B cell (primary cell): ENCODE measurements at regions not wholly inside any gene's neighbourhood (a gene's known extent, or its start where the extent isn't known, plus 50 kb on each side); places are given as distances from the start of the nearest gene placed in this dataset.

ENCODE experiments used
- ATAC-seq: fragments of 200-7000 bp; cut with Tn5 transposase; one replicate; pipeline ENCODE4 v1.10.0; 2021; ENCODE audit warnings: low read depth, mild to moderate bottlenecking, moderate number of reproducible peaks, moderate library complexity
- CTCF ChIA-PET: fragments of 350-600 bp; sonication (Branson Sonifier 250); formaldehyde crosslinking; loops from one replicate; lab custom pipeline; 2021; ENCODE audit warnings: antibody characterized with exemption, inconsistent platforms; lab: Charles Lee
- POLR2A ChIA-PET: fragments of 350-600 bp; sonication (Branson Sonifier 250); formaldehyde crosslinking; loops from one replicate; lab custom pipeline; 2021; ENCODE audit warnings: antibody characterized with exemption; lab: Charles Lee
- DNase-seq: peaks from one replicate; pipeline ENCODE4 v3.0.0; 2013
- H2AFZ ChIP-seq: 2 replicates; pipeline ENCODE4 v1.6.1; 2012; ENCODE audit warnings: mild to moderate bottlenecking, low read depth, low read length; ENCODE audit not compliant: insufficient read depth, poor library complexity, severe bottlenecking
- H3K27ac ChIP-seq, 2 donors: 1 replicate in 1 of 2; 2 replicates in 1 of 2; pipeline ENCODE4 v1.5.1; 2012 to 2013; ENCODE audit warnings: low read length in 2 of 2, mild to moderate bottlenecking in 2 of 2, moderate library complexity in 1 of 2
- H3K27me3 ChIP-seq, 4 experiments: fragments of 200-600 bp in 1 of 4; sonication (generic) in 1 of 4; replicated peaks in 1 of 4; 1 replicate in 2 of 4; 2 replicates in 2 of 4; pipeline versions ENCODE4 v1.6.1 to v1.7.0; 2013 to 2016; ENCODE audit warnings: low read length in 3 of 4, mild to moderate bottlenecking in 2 of 4, mixed read lengths in 1 of 4, moderate library complexity in 1 of 4; ENCODE audit not compliant: insufficient read depth in 4 of 4, control insufficient read depth in 3 of 4; ENCODE audit errors: control extremely low read depth in 1 of 4
- H3K36me3 ChIP-seq, 2 experiments: replicated peaks in 1 of 2; 1 replicate in 1 of 2; 2 replicates in 1 of 2; pipeline versions ENCODE4 v1.6.1 to v1.7.1; 2013; ENCODE audit warnings: low read length in 1 of 2; ENCODE audit not compliant: insufficient read depth in 2 of 2, control insufficient read depth in 1 of 2; ENCODE audit errors: control extremely low read depth in 1 of 2, extremely low read depth in 1 of 2
- H3K4me1 ChIP-seq, 2 donors: fragments of 200-600 bp in 1 of 2; sonication (generic) in 1 of 2; 1 replicate in 1 of 2; 2 replicates in 1 of 2; pipeline versions ENCODE4 v1.5.1 to v1.6.1; 2013 to 2017; ENCODE audit warnings: low read length in 2 of 2; ENCODE audit not compliant: control insufficient read depth in 2 of 2, insufficient read depth in 2 of 2
- H3K4me2 ChIP-seq: replicated peaks from 2 replicates; pipeline ENCODE3; 2012; ENCODE audit warnings: mild to moderate bottlenecking, low read depth, low read length; ENCODE audit not compliant: poor library complexity, severe bottlenecking
- H3K4me3 ChIP-seq, 5 experiments: fragments of 200-600 bp in 1 of 5; sonication (generic) in 1 of 5; 1 replicate in 3 of 5; 2 replicates in 2 of 5; pipeline versions ENCODE4 v1.5.1 to v1.7.0; 2011 to 2016; ENCODE audit warnings: low read length in 4 of 5, mild to moderate bottlenecking in 4 of 5, low read depth in 2 of 5, control low read depth in 1 of 5, moderate library complexity in 1 of 5; ENCODE audit not compliant: insufficient read depth in 1 of 5; ENCODE audit errors: control extremely low read depth in 1 of 5, extremely low read depth in 1 of 5
- H3K79me2 ChIP-seq: fragments of 200-600 bp; sonication (generic); one replicate; pipeline ENCODE4 v1.6.0; 2016; ENCODE audit warnings: low read length; ENCODE audit not compliant: control insufficient read depth, insufficient read depth
- H3K9ac ChIP-seq: fragments of 200-600 bp; sonication (generic); 2 replicates; pipeline ENCODE4 v1.6.1; 2017; ENCODE audit warnings: mild to moderate bottlenecking, low read length, moderate library complexity
- H3K9me3 ChIP-seq, 3 donors: one replicate each; pipeline versions ENCODE4 v1.6.1 to v1.7.1; 2013; ENCODE audit warnings: low read length in 2 of 3; ENCODE audit not compliant: control insufficient read depth in 2 of 3, insufficient read depth in 1 of 3; ENCODE audit errors: control extremely low read depth in 1 of 3
- H4K20me1 ChIP-seq: 2 replicates; pipeline ENCODE4 v1.6.0; 2012; ENCODE audit warnings: mild to moderate bottlenecking, low read length; ENCODE audit not compliant: insufficient read depth, control insufficient read depth, poor library complexity, severe bottlenecking
- H3K27ac Mint-ChIP-seq: one replicate; pipeline ENCODE4 v1.8.0; 2021; ENCODE audit warnings: mixed read lengths
- H3K27me3 Mint-ChIP-seq: one replicate; pipeline ENCODE4 v1.8.0; 2021; ENCODE audit warnings: mixed read lengths
- H3K4me1 Mint-ChIP-seq: one replicate; pipeline ENCODE4 v1.8.0; 2021; ENCODE audit warnings: mixed read lengths
- H3K4me3 Mint-ChIP-seq: one replicate; pipeline ENCODE4 v1.8.0; 2021; ENCODE audit warnings: mixed read lengths
- H3K9me3 Mint-ChIP-seq: one replicate; pipeline ENCODE4 v1.8.0; 2022; ENCODE audit warnings: mixed read lengths; ENCODE audit not compliant: insufficient read depth
- CTCF ChIP-seq: fragments of 200-600 bp; IDR thresholded peaks from one replicate; pipeline ENCODE4 v1.8.0; 2022; ENCODE audit warnings: antibody characterized with exemption, mild to moderate bottlenecking
- EZH2 ChIP-seq: IDR thresholded peaks from 2 replicates; pipeline ENCODE4 v1.6.1; 2012; ENCODE audit warnings: borderline replicate concordance, low read depth, mild to moderate bottlenecking, moderate library complexity, low read length; ENCODE audit not compliant: insufficient read depth, poor library complexity, severe bottlenecking
- WGBS: methylation state at CpG from one replicate; pipeline ENCODE4 v1.1.5; 2013; ENCODE audit warnings: missing lambda C conversion rate; ENCODE audit not compliant: insufficient coverage; 5-methylcytosine and 5-hydroxymethylcytosine counted together
- intact Hi-C: fragments of 100-400 bp; cut with micrococcal nuclease; formaldehyde crosslinking; loops from one replicate; pipeline ENCODE4 v1.10.0; 2022

GRCh38 chr18:76546436-76546835 lies 51.4 kb upstream of the ZNF516 start:
- Histone ChIP-seq H3K9ac (no peak overlapping the region), H3K4me3 (peak overlapping the region in 1 of 5 experiments; percentile 14), H3K27ac (no peak overlapping the region), H2AFZ (no peak overlapping the region), H3K79me2 (no peaks in the 10 kb centered on the region), H4K20me1 (no peaks in the 10 kb centered on the region), H3K27me3 (no peaks in the 10 kb centered on the region), H3K4me1 (no peaks in the 10 kb centered on the region), H3K9me3 (no peaks in the 10 kb centered on the region), H3K4me2 (no peak overlapping the region), H3K36me3 (no peaks in the 10 kb centered on the region)
- TF ChIP-seq EZH2 (no peak), CTCF (no peak)
- Mint-ChIP-seq H3K9me3 (no peaks in the 10 kb centered on the region), H3K4me3 (no peak overlapping the region), H3K4me1 (no peaks in the 10 kb centered on the region), H3K27me3 (peaks cover 19% of the 10 kb centered on the region), H3K27ac (no peak overlapping the region)
- 43% methylated on average over 1 of the region's 6 CpGs for WGBS
- intact Hi-C loops, result no loop called here
- CTCF ChIA-PET, result no interaction called here
- POLR2A ChIA-PET, result no interaction called here
- no peak for ATAC-seq
- no peak for DNase-seq

GRCh38 chr18:76546088-76546435 lies 51.0 kb upstream of the ZNF516 start:
- ChIA-PET POLR2A (no interaction called here), CTCF (no interaction called here)
- peaks cover 22% of the 10 kb centered on the region for H3K27me3 Mint-ChIP-seq
- H3K9me3 ChIP-seq, result no peaks in the 10 kb centered on the region
- H4K20me1 ChIP-seq, result no peaks in the 10 kb centered on the region
- no peak overlapping the region for H2AFZ ChIP-seq
- WGBS, result no CpG with 5 or more reads among the region's 7 CpGs
- no peak for ATAC-seq
- intact Hi-C loops, result no loop called here
- DNase-seq, result no peak
- H3K27ac ChIP-seq, result no peak overlapping the region
- H3K27ac Mint-ChIP-seq, result no peak overlapping the region
- no peak for TF ChIP-seq CTCF
- TF ChIP-seq EZH2, result no peak
- no peaks in the 10 kb centered on the region for H3K4me1 Mint-ChIP-seq
- H3K4me3 Mint-ChIP-seq, result no peak overlapping the region
- H3K36me3 ChIP-seq, result no peaks in the 10 kb centered on the region
- H3K27me3 ChIP-seq, result no peaks in the 10 kb centered on the region
- no peak overlapping the region for H3K4me2 ChIP-seq
- H3K9me3 Mint-ChIP-seq, result no peaks in the 10 kb centered on the region
- H3K4me1 ChIP-seq, result no peaks in the 10 kb centered on the region
- peak overlapping the region in 1 of 5 experiments; percentile 14 for H3K4me3 ChIP-seq
- no peak overlapping the region for H3K9ac ChIP-seq
- no peaks in the 10 kb centered on the region for H3K79me2 ChIP-seq
